Naive thymus-derived CD4-positive, alpha-beta T cell (primary cell): ENCODE measurements at regions not wholly inside any gene's neighbourhood (a gene's known extent, or its start where the extent isn't known, plus 50 kb on each side); places are given as distances from the start of the nearest gene placed in this dataset.
A peak's percentile ranks its signal among the peaks of the same experiment; 100 is the strongest.

Source experiments
- ATAC-seq: fragments of 150-1000 bp; cut with Tn5 transposase; 2 replicates; pipeline ENCODE4 v1.10.0; 2021; ENCODE audit warnings: mild to moderate bottlenecking, moderate library complexity
- CTCF ChIA-PET: fragments of 350-600 bp; sonication (Branson Sonifier 250); formaldehyde crosslinking; loops from one replicate; lab custom pipeline; 2021; ENCODE audit warnings: antibody characterized with exemption; lab: Charles Lee
- POLR2A ChIA-PET: fragments of 350-600 bp; sonication (Branson Sonifier 250); formaldehyde crosslinking; loops from one replicate; lab custom pipeline; 2021; ENCODE audit warnings: antibody characterized with exemption, inconsistent platforms; lab: Charles Lee
- DNase-seq, 9 donors: peaks; one replicate each; pipeline versions ENCODE4 v3.0.0 to v3.0.0-alpha.2; 2020 to 2022; ENCODE audit warnings: mixed read lengths in 1 of 9
- H3K27ac ChIP-seq: one replicate; pipeline ENCODE4 v1.7.0; 2013; ENCODE audit warnings: mild to moderate bottlenecking, low read depth, low read length, moderate library complexity
- H3K27me3 ChIP-seq, 2 donors: one replicate each; pipeline ENCODE4 v1.7.0; 2013; ENCODE audit warnings: low read length in 2 of 2, mild to moderate bottlenecking in 2 of 2, moderate library complexity in 2 of 2; ENCODE audit not compliant: control insufficient read depth in 2 of 2, insufficient read depth in 2 of 2
- H3K36me3 ChIP-seq, 3 experiments: 1 replicate in 2 of 3; 2 replicates in 1 of 3; pipeline ENCODE4 v1.7.0; 2013; ENCODE audit warnings: low read length in 3 of 3, mild to moderate bottlenecking in 3 of 3, moderate library complexity in 1 of 3; ENCODE audit not compliant: insufficient read depth in 3 of 3, control insufficient read depth in 2 of 3
- H3K4me1 ChIP-seq, 2 donors: one replicate each; pipeline ENCODE4 v1.7.0; 2013; ENCODE audit warnings: low read length in 2 of 2, mild to moderate bottlenecking in 2 of 2, moderate library complexity in 1 of 2; ENCODE audit not compliant: control insufficient read depth in 2 of 2, insufficient read depth in 2 of 2
- H3K4me3 ChIP-seq: 2 replicates; pipeline ENCODE4 v1.7.0; 2013; ENCODE audit warnings: mild to moderate bottlenecking, low read length
- H3K9me3 ChIP-seq, 3 experiments: 1 replicate in 2 of 3; 2 replicates in 1 of 3; pipeline ENCODE4 v1.7.0; 2013; ENCODE audit warnings: low read length in 3 of 3; ENCODE audit not compliant: control insufficient read depth in 2 of 3
- H3K27ac Mint-ChIP-seq, 9 donors: one replicate each; pipeline ENCODE4 v1.8.0; 2020 to 2022; ENCODE audit warnings: mixed read lengths in 9 of 9, mild to moderate bottlenecking in 8 of 9, moderate library complexity in 5 of 9, inconsistent platforms in 2 of 9
- H3K27me3 Mint-ChIP-seq, 5 donors: one replicate each; pipeline ENCODE4 v1.8.0; 2021 to 2022; ENCODE audit warnings: mixed read lengths in 5 of 5, mild to moderate bottlenecking in 1 of 5
- H3K36me3 Mint-ChIP-seq, 5 donors: one replicate each; pipeline ENCODE4 v1.8.0; 2020 to 2022; ENCODE audit warnings: mixed read lengths in 5 of 5, mild to moderate bottlenecking in 3 of 5, inconsistent platforms in 1 of 5
- H3K4me1 Mint-ChIP-seq, 7 donors: one replicate each; pipeline ENCODE4 v1.8.0; 2020 to 2022; ENCODE audit warnings: mixed read lengths in 7 of 7, mild to moderate bottlenecking in 3 of 7, inconsistent platforms in 1 of 7
- H3K4me3 Mint-ChIP-seq, 10 donors: one replicate each; pipeline ENCODE4 v1.8.0; 2020 to 2022; ENCODE audit warnings: mild to moderate bottlenecking in 10 of 10, mixed read lengths in 10 of 10, moderate library complexity in 6 of 10, inconsistent platforms in 2 of 10
- H3K9me3 Mint-ChIP-seq, 11 donors: one replicate each; pipeline ENCODE4 v1.8.0; 2020 to 2022; ENCODE audit warnings: mixed read lengths in 11 of 11, mild to moderate bottlenecking in 4 of 11, inconsistent platforms in 1 of 11, moderate library complexity in 1 of 11
- intact Hi-C, 2 donors: fragments of 100-400 bp; cut with micrococcal nuclease; formaldehyde crosslinking; loops; one replicate each; pipeline ENCODE4 v1.15.1; 2023

- DNase-seq: peak in 1 of 9 donors; percentile 6
- CTCF ChIA-PET: no interaction called here
- intact Hi-C loops: loop anchor here in 1 of 2 donors (10.0 kb wide), 1 partner anchor 112 kb away; no protein-coding TSS in a partner anchor
- Mint-ChIP-seq H3K27ac (no peak overlapping the region), H3K4me1 (peaks cover 0 to 24% (median 22%) of the 10 kb centered on the region in 7 donors), H3K4me3 (peak overlapping the region in 8 of 10 donors; percentile 49 to 82 (median 64)), H3K27me3 (peaks cover 57 to 76% (median 73%) of the 10 kb centered on the region in 5 donors), H3K36me3 (no peaks in the 10 kb centered on the region), H3K9me3 (no peaks in the 10 kb centered on the region)
- POLR2A ChIA-PET: no interaction called here
- peaks cover 6 to 9% of the 10 kb centered on the region in 2 donors for H3K27me3 ChIP-seq
- H3K4me3 ChIP-seq: no peak overlapping the region
- H3K9me3 ChIP-seq: no peaks in the 10 kb centered on the region
- no peaks in the 10 kb centered on the region for H3K36me3 ChIP-seq
- H3K4me1 ChIP-seq: no peaks in the 10 kb centered on the region
- ATAC-seq: peak; percentile 34
- H3K27ac ChIP-seq: no peak overlapping the region
These were observed 130.3 kb downstream of the NDUFA12 start for GRCh38 chr12:94872971-94873733.

GRCh38 chr12:94872671-94872970, 130.9 kb downstream of the NDUFA12 start:
- peaks cover 0 to 24% (median 22%) of the 10 kb centered on the region in 7 donors for H3K4me1 Mint-ChIP-seq
- Histone ChIP-seq H3K27me3 (peaks cover under 1 to 9% of the 10 kb centered on the region in 2 donors), H3K9me3 (no peaks in the 10 kb centered on the region), H3K36me3 (no peaks in the 10 kb centered on the region), H3K4me1 (no peaks in the 10 kb centered on the region), H3K4me3 (no peak overlapping the region), H3K27ac (no peak overlapping the region)
- DNase-seq (no peak), ATAC-seq (peak; percentile 12)
- no peaks in the 10 kb centered on the region for H3K36me3 Mint-ChIP-seq
- no peak overlapping the region for H3K27ac Mint-ChIP-seq
- POLR2A ChIA-PET: no interaction called here
- peaks cover 59 to 74% (median 68%) of the 10 kb centered on the region in 5 donors for H3K27me3 Mint-ChIP-seq
- no peaks in the 10 kb centered on the region for H3K9me3 Mint-ChIP-seq
- peak overlapping the region in 9 of 10 donors; percentile 16 to 82 (median 61) for H3K4me3 Mint-ChIP-seq
- intact Hi-C loops: loop anchor here in 1 of 2 donors (10.0 kb wide), 1 partner anchor 112 kb away; no protein-coding TSS in a partner anchor
- CTCF ChIA-PET: no interaction called here

GRCh38 chr12:94872007-94872653, 131.4 kb downstream of the NDUFA12 start:
- ChIA-PET POLR2A (no interaction called here), CTCF (no interaction called here)
- H3K9me3 ChIP-seq: no peaks in the 10 kb centered on the region
- H3K27me3 ChIP-seq: peaks cover 0 to 9% of the 10 kb centered on the region in 2 donors
- peaks cover 57 to 70% (median 63%) of the 10 kb centered on the region in 5 donors for H3K27me3 Mint-ChIP-seq
- H3K4me3 Mint-ChIP-seq: peak overlapping the region in 8 of 10 donors; percentile 16 to 72 (median 53)
- no peaks in the 10 kb centered on the region for H3K36me3 Mint-ChIP-seq
- no peaks in the 10 kb centered on the region for H3K36me3 ChIP-seq
- H3K27ac ChIP-seq: no peak overlapping the region
- no peaks in the 10 kb centered on the region for H3K9me3 Mint-ChIP-seq
- no peak overlapping the region for H3K4me3 ChIP-seq
- intact Hi-C loops: loop anchor here in 1 of 2 donors (10.0 kb wide), 1 partner anchor 113 kb away; no protein-coding TSS in a partner anchor
- peaks cover 0 to 24% (median 22%) of the 10 kb centered on the region in 7 donors for H3K4me1 Mint-ChIP-seq
- no peak for DNase-seq
- no peak for ATAC-seq
- no peak overlapping the region for H3K27ac Mint-ChIP-seq
- no peaks in the 10 kb centered on the region for H3K4me1 ChIP-seq

GRCh38 chr12:94870511-94870910, 133.0 kb downstream of the NDUFA12 start:
- DNase-seq (no peak), ATAC-seq (no peak)
- H3K4me3 Mint-ChIP-seq: no peak overlapping the region
- H3K27ac ChIP-seq: no peak overlapping the region
- no peaks in the 10 kb centered on the region for H3K36me3 Mint-ChIP-seq
- H3K36me3 ChIP-seq: no peaks in the 10 kb centered on the region
- no peak overlapping the region for H3K27ac Mint-ChIP-seq
- intact Hi-C loops: loop anchor here in 1 of 2 donors (10.0 kb wide), 1 partner anchor 114 kb away; no protein-coding TSS in a partner anchor
- H3K27me3 Mint-ChIP-seq: peaks cover 47 to 57% (median 51%) of the 10 kb centered on the region in 5 donors
- CTCF ChIA-PET: interaction anchor here (0.7 kb wide), 1 partner anchor 14 kb away, joined by 3 read pairs; no protein-coding TSS in a partner anchor
- H3K4me1 ChIP-seq: no peaks in the 10 kb centered on the region
- POLR2A ChIA-PET: no interaction called here
- H3K4me1 Mint-ChIP-seq: peaks cover 0 to 22% (median 20%) of the 10 kb centered on the region in 7 donors
- H3K4me3 ChIP-seq: no peak overlapping the region
- no peaks in the 10 kb centered on the region for H3K9me3 Mint-ChIP-seq
- peaks cover 0 to 9% of the 10 kb centered on the region in 2 donors for H3K27me3 ChIP-seq
- H3K9me3 ChIP-seq: no peaks in the 10 kb centered on the region

GRCh38 chr12:94868161-94868560, 135.3 kb downstream of the NDUFA12 start:
- peaks cover 0 to 4% (median 0%) of the 10 kb centered on the region in 11 donors for H3K9me3 Mint-ChIP-seq
- ChIA-PET CTCF (no interaction called here), POLR2A (no interaction called here)
- Histone ChIP-seq H3K4me3 (no peak overlapping the region), H3K9me3 (no peaks in the 10 kb centered on the region), H3K27me3 (no peaks in the 10 kb centered on the region), H3K27ac (no peak overlapping the region), H3K36me3 (no peaks in the 10 kb centered on the region), H3K4me1 (no peaks in the 10 kb centered on the region)
- intact Hi-C loops: no loop called here
- H3K4me1 Mint-ChIP-seq: peaks cover 0 to 7% (median 4%) of the 10 kb centered on the region in 7 donors
- no peak overlapping the region for H3K27ac Mint-ChIP-seq
- H3K36me3 Mint-ChIP-seq: no peaks in the 10 kb centered on the region
- ATAC-seq (no peak), DNase-seq (no peak)
- H3K4me3 Mint-ChIP-seq: no peak overlapping the region
- peaks cover 31 to 39% (median 33%) of the 10 kb centered on the region in 5 donors for H3K27me3 Mint-ChIP-seq

- H3K36me3 Mint-ChIP-seq: no peaks in the 10 kb centered on the region
- peaks cover 0 to 4% (median 0%) of the 10 kb centered on the region in 11 donors for H3K9me3 Mint-ChIP-seq
- POLR2A ChIA-PET: no interaction called here
These were observed 136.2 kb downstream of the NDUFA12 start for GRCh38 chr12:94867066-94867855.

More at GRCh38 chr12:94867066-94867855, 136.2 kb downstream of the NDUFA12 start:
- intact Hi-C loops: no loop called here
- DNase-seq (no peak), ATAC-seq (no peak)
- CTCF ChIA-PET: no interaction called here
- no peak overlapping the region for H3K4me3 ChIP-seq
- H3K4me1 ChIP-seq: no peaks in the 10 kb centered on the region
- Mint-ChIP-seq H3K27me3 (peaks cover 26 to 34% (median 28%) of the 10 kb centered on the region in 5 donors), H3K4me3 (no peak overlapping the region), H3K27ac (no peak overlapping the region), H3K4me1 (peaks cover 0 to 1% (median 0%) of the 10 kb centered on the region in 7 donors)
- no peaks in the 10 kb centered on the region for H3K27me3 ChIP-seq
- H3K36me3 ChIP-seq: no peaks in the 10 kb centered on the region
- no peak overlapping the region for H3K27ac ChIP-seq
- H3K9me3 ChIP-seq: no peaks in the 10 kb centered on the region
